ENCODE measurements at regions not wholly inside any gene's neighbourhood (a gene's known extent, or its start where the extent isn't known, plus 50 kb on each side); places are given as distances from the start of the nearest gene placed in this dataset.

- Histone ChIP-seq H3K4me3 (no peak overlapping the region), H3K36me3 (no peaks in the 10 kb centered on the region), H3K4me1 (no peaks in the 10 kb centered on the region), H3K27me3 (no peaks in the 10 kb centered on the region), H3K9me3 (no peaks in the 10 kb centered on the region), H3K27ac (no peak overlapping the region)
- intact Hi-C loops (cut with DNase I; ENCODE audit: low total_unique reads) = no loop called here
- no peak for DNase-seq (ENCODE audit: low spot score in 2 of 2)
- TF ChIP-seq CTCF (IDR thresholded peaks at IDR 0.05) = no peak
- TF ChIP-seq POLR2A (IDR thresholded peaks at IDR 0.05) = no peak
- no peak for TF ChIP-seq POLR2AphosphoS5 (IDR thresholded peaks at IDR 0.05)
Measured at GRCh38 chr13:21967871-21968270, 297.0 kb downstream of the FGF9 start.

- Histone ChIP-seq H3K27ac (no peak overlapping the region), H3K4me1 (no peaks in the 10 kb centered on the region), H3K27me3 (no peaks in the 10 kb centered on the region), H3K4me3 (no peak overlapping the region), H3K9me3 (no peaks in the 10 kb centered on the region), H3K36me3 (no peaks in the 10 kb centered on the region)
- no peak for DNase-seq (ENCODE audit: low spot score in 2 of 2)
- intact Hi-C loops (cut with DNase I; ENCODE audit: low total_unique reads) = no loop called here
- TF ChIP-seq CTCF (IDR thresholded peaks at IDR 0.05) (no peak), POLR2AphosphoS5 (IDR thresholded peaks at IDR 0.05) (no peak), POLR2A (IDR thresholded peaks at IDR 0.05) (no peak)
Measured at GRCh38 chr13:21970172-21970571, 299.3 kb downstream of the FGF9 start.

- Histone ChIP-seq H3K27me3 (no peaks in the 10 kb centered on the region), H3K9me3 (no peaks in the 10 kb centered on the region), H3K36me3 (no peaks in the 10 kb centered on the region), H3K4me1 (no peaks in the 10 kb centered on the region), H3K4me3 (no peak overlapping the region), H3K27ac (no peak overlapping the region)
- TF ChIP-seq POLR2AphosphoS5 (IDR thresholded peaks at IDR 0.05) (no peak), POLR2A (IDR thresholded peaks at IDR 0.05) (no peak)
- DNase-seq (ENCODE audit: low spot score in 2 of 2) = no peak
- intact Hi-C loops (cut with DNase I; ENCODE audit: low total_unique reads) = no loop called here
Measured at GRCh38 chr13:21970918-21971317, 300.0 kb downstream of the FGF9 start.

GRCh38 chr13:21971662-21972621, 301.1 kb downstream of the FGF9 start:
- no peaks in the 10 kb centered on the region for H3K27me3 ChIP-seq
- H3K9me3 ChIP-seq = no peaks in the 10 kb centered on the region
- DNase-seq (ENCODE audit: low spot score in 2 of 2) = no peak
- TF ChIP-seq POLR2A (IDR thresholded peaks at IDR 0.05) = no peak
- no peaks in the 10 kb centered on the region for H3K4me1 ChIP-seq
- intact Hi-C loops (cut with DNase I; ENCODE audit: low total_unique reads) = no loop called here
- no peak overlapping the region for H3K27ac ChIP-seq
- no peak overlapping the region for H3K4me3 ChIP-seq
- no peaks in the 10 kb centered on the region for H3K36me3 ChIP-seq

GRCh38 chr13:21973437-21974125, 302.7 kb downstream of the FGF9 start:
- intact Hi-C loops (cut with DNase I; ENCODE audit: low total_unique reads) = no loop called here
- no peaks in the 10 kb centered on the region for H3K27me3 ChIP-seq

More at GRCh38 chr13:21973437-21974125, 302.7 kb downstream of the FGF9 start:
- no peaks in the 10 kb centered on the region for H3K9me3 ChIP-seq
- H3K4me1 ChIP-seq = no peaks in the 10 kb centered on the region
- TF ChIP-seq CTCF (IDR thresholded peaks at IDR 0.05) (no peak), POLR2A (IDR thresholded peaks at IDR 0.05) (no peak), POLR2AphosphoS5 (IDR thresholded peaks at IDR 0.05) (no peak)
- no peak overlapping the region for H3K27ac ChIP-seq
- no peak overlapping the region for H3K4me3 ChIP-seq
- H3K36me3 ChIP-seq = no peaks in the 10 kb centered on the region
- DNase-seq (ENCODE audit: low spot score in 2 of 2) = no peak
